ENCODE measurements at regions not wholly inside any gene's neighbourhood (a gene's known extent, or its start where the extent isn't known, plus 50 kb on each side); places are given as distances from the start of the nearest gene placed in this dataset.
"Not testable (repeated sequence)": the region's sequence is repeated elsewhere in the genome, so short reads cannot be mapped to it uniquely, and the experiment has no call there.

- no peaks in the 10 kb centered on the region for H3K4me1 Mint-ChIP-seq (ENCODE audit: low read depth)
- Histone ChIP-seq H3K9me3 (ENCODE audit: control insufficient read depth in 1 of 2, insufficient read depth in 1 of 2, low read length in 2 of 2) (peaks cover 0 to 3% of the 10 kb centered on the region in 2 experiments), H3K27ac (ENCODE audit: low read depth in 1 of 2, low read length in 2 of 2) (no peak overlapping the region), H3K36me3 (ENCODE audit: insufficient read depth, low read length) (no peaks in the 10 kb centered on the region), H3K27me3 (ENCODE audit: control insufficient read depth in 1 of 2, insufficient read depth in 2 of 2, low read length in 2 of 2) (no peaks in the 10 kb centered on the region), H3K4me3 (ENCODE audit: low read length) (no peak overlapping the region), H3K4me1 (ENCODE audit: insufficient read depth, low read length) (no peaks in the 10 kb centered on the region)
- peaks cover 4% of the 10 kb centered on the region for H3K27me3 Mint-ChIP-seq
- ChIA-PET CTCF (no interaction called here), POLR2A (no interaction called here)
- peaks cover 11% of the 10 kb centered on the region for H3K9me3 Mint-ChIP-seq
- intact Hi-C loops (cut with DNase I, micrococcal nuclease) = no loop called here
- ATAC-seq (ENCODE audit: poor library complexity) (no peak), DNase-seq (no peak)
- H3K27ac Mint-ChIP-seq = no peak overlapping the region
- H3K36me3 Mint-ChIP-seq (ENCODE audit: low read depth) = no peaks in the 10 kb centered on the region
- TF ChIP-seq CTCF (IDR thresholded peaks at IDR 0.05) = no peak
- no peak overlapping the region for H3K4me3 Mint-ChIP-seq
These were observed 107.7 kb downstream of the MAD2L1 start for GRCh38 chr4:119958983-119959382.

GRCh38 chr4:119955256-119955655 lies 111.4 kb downstream of the MAD2L1 start:
- ATAC-seq (ENCODE audit: poor library complexity) (no peak), DNase-seq (no peak)
- CTCF ChIA-PET = no interaction called here
- Mint-ChIP-seq H3K27ac (no peak overlapping the region), H3K4me1 (ENCODE audit: low read depth) (no peaks in the 10 kb centered on the region), H3K36me3 (ENCODE audit: low read depth) (no peaks in the 10 kb centered on the region), H3K9me3 (peaks cover 11% of the 10 kb centered on the region), H3K4me3 (no peak overlapping the region), H3K27me3 (peaks cover 2% of the 10 kb centered on the region)
- POLR2A ChIA-PET = no interaction called here
- Histone ChIP-seq H3K4me1 (ENCODE audit: insufficient read depth, low read length) (no peaks in the 10 kb centered on the region), H3K4me3 (ENCODE audit: low read length) (no peak overlapping the region), H3K36me3 (ENCODE audit: insufficient read depth, low read length) (no peaks in the 10 kb centered on the region), H3K27ac (ENCODE audit: low read depth in 1 of 2, low read length in 2 of 2) (no peak overlapping the region), H3K27me3 (ENCODE audit: control insufficient read depth in 1 of 2, insufficient read depth in 2 of 2, low read length in 2 of 2) (no peaks in the 10 kb centered on the region), H3K9me3 (ENCODE audit: control insufficient read depth in 1 of 2, insufficient read depth in 1 of 2, low read length in 2 of 2) (peaks cover 0 to 3% of the 10 kb centered on the region in 2 experiments)
- intact Hi-C loops (cut with DNase I, micrococcal nuclease) = no loop called here
- no peak for TF ChIP-seq CTCF (IDR thresholded peaks at IDR 0.05)

- H3K27me3 ChIP-seq (ENCODE audit: control insufficient read depth in 1 of 2, insufficient read depth in 2 of 2, low read length in 2 of 2); H3K4me1 ChIP-seq (ENCODE audit: insufficient read depth, low read length); H3K4me3 Mint-ChIP-seq; H3K27ac ChIP-seq (ENCODE audit: low read depth in 1 of 2, low read length in 2 of 2); POLR2A ChIA-PET; H3K27me3 Mint-ChIP-seq; intact Hi-C loops (cut with DNase I, micrococcal nuclease); H3K27ac Mint-ChIP-seq; H3K9me3 ChIP-seq (ENCODE audit: control insufficient read depth in 1 of 2, insufficient read depth in 1 of 2, low read length in 2 of 2); CTCF ChIA-PET; H3K36me3 Mint-ChIP-seq (ENCODE audit: low read depth); H3K4me1 Mint-ChIP-seq (ENCODE audit: low read depth); H3K36me3 ChIP-seq (ENCODE audit: insufficient read depth, low read length); DNase-seq; H3K4me3 ChIP-seq (ENCODE audit: low read length); ATAC-seq (ENCODE audit: poor library complexity): not testable (repeated sequence)
- H3K9me3 Mint-ChIP-seq = peaks cover 11% of the 10 kb centered on the region
These were observed 112.2 kb downstream of the MAD2L1 start for GRCh38 chr4:119954487-119954886.

GRCh38 chr4:119946359-119946758 lies 120.3 kb downstream of the MAD2L1 start:
- CTCF ChIA-PET = interaction anchor here (1.4 kb wide), 1 partner anchor 11 kb away, joined by 3 read pairs; no protein-coding TSS in a partner anchor
- intact Hi-C loops (cut with DNase I, micrococcal nuclease) = no loop called here
- no peak overlapping the region for H3K4me3 Mint-ChIP-seq

More at GRCh38 chr4:119946359-119946758, 120.3 kb downstream of the MAD2L1 start:
- H3K27me3 Mint-ChIP-seq = no peaks in the 10 kb centered on the region
- Histone ChIP-seq H3K4me1 (ENCODE audit: insufficient read depth, low read length) (no peaks in the 10 kb centered on the region), H3K27ac (ENCODE audit: low read depth in 1 of 2, low read length in 2 of 2) (no peak overlapping the region), H3K27me3 (ENCODE audit: control insufficient read depth in 1 of 2, insufficient read depth in 2 of 2, low read length in 2 of 2) (no peaks in the 10 kb centered on the region), H3K9me3 (ENCODE audit: control insufficient read depth in 1 of 2, insufficient read depth in 1 of 2, low read length in 2 of 2) (no peaks in the 10 kb centered on the region), H3K4me3 (ENCODE audit: low read length) (no peak overlapping the region), H3K36me3 (ENCODE audit: insufficient read depth, low read length) (no peaks in the 10 kb centered on the region)
- POLR2A ChIA-PET = no interaction called here
- TF ChIP-seq CTCF (IDR thresholded peaks at IDR 0.05) = no peak
- H3K36me3 Mint-ChIP-seq (ENCODE audit: low read depth) = no peaks in the 10 kb centered on the region
- H3K9me3 Mint-ChIP-seq = peaks cover 4% of the 10 kb centered on the region
- H3K27ac Mint-ChIP-seq = no peak overlapping the region
- no peaks in the 10 kb centered on the region for H3K4me1 Mint-ChIP-seq (ENCODE audit: low read depth)
- ATAC-seq (ENCODE audit: poor library complexity) = no peak
- no peak for DNase-seq
